Smooth muscle cell (in vitro differentiated cells): ENCODE measurements at regions not wholly inside any gene's neighbourhood (a gene's known extent, or its start where the extent isn't known, plus 50 kb on each side); places are given as distances from the start of the nearest gene placed in this dataset.

Experiments
- DNase-seq: peaks from one replicate; lab custom pipeline; 2025; ENCODE audit not compliant: unreplicated experiment; lab: John Stamatoyannopoulos, UW
- H2AFZ ChIP-seq: fragments of 200-600 bp; sonication (generic); 2 replicates; pipeline ENCODE4 v1.6.0; 2016; ENCODE audit warnings: antibody characterized with exemption, low read depth, mild to moderate bottlenecking
- H3F3A ChIP-seq: fragments of 200-600 bp; sonication (generic); 2 replicates; pipeline ENCODE4 v1.6.0; 2017; ENCODE audit warnings: antibody characterized with exemption, low read depth
- H3K27ac ChIP-seq: fragments of 200-600 bp; sonication (generic); 2 replicates; pipeline ENCODE4 v1.5.1; 2016; ENCODE audit warnings: low read depth, mild to moderate bottlenecking
- H3K27me3 ChIP-seq: fragments of 200-600 bp; sonication (generic); 2 replicates; pipeline ENCODE4 v1.6.1; 2016; ENCODE audit warnings: low read depth, mild to moderate bottlenecking
- H3K36me3 ChIP-seq: fragments of 200-600 bp; sonication (generic); 2 replicates; pipeline ENCODE4 v1.5.1; 2016; ENCODE audit warnings: low read depth
- H3K4me1 ChIP-seq: fragments of 200-600 bp; sonication (generic); 2 replicates; pipeline ENCODE4 v1.5.1; 2016; ENCODE audit warnings: low read depth
- H3K4me2 ChIP-seq: fragments of 200-600 bp; sonication (generic); 2 replicates; pipeline ENCODE4 v1.6.0; 2016; ENCODE audit warnings: mild to moderate bottlenecking
- H3K4me3 ChIP-seq: fragments of 200-600 bp; sonication (generic); 2 replicates; pipeline ENCODE4 v1.5.1; 2016; ENCODE audit warnings: mild to moderate bottlenecking
- H3K79me2 ChIP-seq: fragments of 200-600 bp; sonication (generic); 2 replicates; pipeline ENCODE4 v1.6.0; 2016; ENCODE audit warnings: low read depth, mild to moderate bottlenecking
- H3K9ac ChIP-seq: fragments of 200-600 bp; sonication (generic); 2 replicates; pipeline ENCODE4 v1.6.0; 2016; ENCODE audit warnings: low read depth
- H3K9me3 ChIP-seq: fragments of 200-600 bp; sonication (generic); replicated peaks from 2 replicates; pipeline ENCODE4 v1.5.1; 2016; ENCODE audit warnings: low read depth
- H4K20me1 ChIP-seq: fragments of 200-600 bp; sonication (generic); 2 replicates; pipeline ENCODE4 v1.6.0; 2016; ENCODE audit warnings: low read depth
- WGBS: methylation state at CpG from one replicate; pipeline ENCODE4 v1.1.7; 2016; ENCODE audit warnings: low lambda C conversion rate; 5-methylcytosine and 5-hydroxymethylcytosine counted together
- TF ChIP-seq, protein P1 (sequence below): fragments of 200-600 bp; sonication (generic); IDR thresholded peaks from 2 replicates; pipeline ENCODE4 v1.5.1; 2017; ENCODE audit warnings: borderline replicate concordance, mild to moderate bottlenecking, antibody characterized with exemption; ENCODE audit not compliant: insufficient read depth, poor library complexity, severe bottlenecking

DNA sequence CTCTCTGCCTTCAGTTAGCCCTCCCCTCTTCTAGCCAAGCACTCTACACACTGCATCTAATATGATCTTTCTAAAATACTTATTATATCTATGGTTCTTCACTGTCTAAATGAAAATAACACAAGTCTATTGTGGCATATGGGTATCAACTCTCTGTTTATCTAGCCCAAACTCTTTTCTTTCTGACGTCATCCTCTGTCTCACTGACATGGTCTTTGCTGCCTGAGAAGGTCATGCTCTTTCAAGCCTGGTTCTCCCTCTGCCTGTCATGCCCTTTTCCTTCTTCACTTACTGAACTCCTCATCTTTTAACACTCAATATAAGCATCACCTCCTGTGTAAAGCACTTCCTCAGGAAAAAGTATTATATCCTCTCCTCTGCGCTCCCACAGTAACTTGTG, 672.2 kb upstream of the CT83 start:
- DNase-seq, result no peak
- Histone ChIP-seq H3K27ac (no peak overlapping the region), H4K20me1 (no peaks in the 10 kb centered on the region), H3K27me3 (no peaks in the 10 kb centered on the region), H3K4me1 (no peaks in the 10 kb centered on the region), H3K79me2 (no peaks in the 10 kb centered on the region), H3K36me3 (no peaks in the 10 kb centered on the region), H3K4me3 (no peak overlapping the region), H2AFZ (no peak overlapping the region), H3K4me2 (no peak overlapping the region), H3K9me3 (no peaks in the 10 kb centered on the region), H3K9ac (no peak overlapping the region), H3F3A (no peaks in the 10 kb centered on the region)
- 73% methylated on average over 2 of the region's 2 CpGs for WGBS
- TF ChIP-seq, protein P1, sequence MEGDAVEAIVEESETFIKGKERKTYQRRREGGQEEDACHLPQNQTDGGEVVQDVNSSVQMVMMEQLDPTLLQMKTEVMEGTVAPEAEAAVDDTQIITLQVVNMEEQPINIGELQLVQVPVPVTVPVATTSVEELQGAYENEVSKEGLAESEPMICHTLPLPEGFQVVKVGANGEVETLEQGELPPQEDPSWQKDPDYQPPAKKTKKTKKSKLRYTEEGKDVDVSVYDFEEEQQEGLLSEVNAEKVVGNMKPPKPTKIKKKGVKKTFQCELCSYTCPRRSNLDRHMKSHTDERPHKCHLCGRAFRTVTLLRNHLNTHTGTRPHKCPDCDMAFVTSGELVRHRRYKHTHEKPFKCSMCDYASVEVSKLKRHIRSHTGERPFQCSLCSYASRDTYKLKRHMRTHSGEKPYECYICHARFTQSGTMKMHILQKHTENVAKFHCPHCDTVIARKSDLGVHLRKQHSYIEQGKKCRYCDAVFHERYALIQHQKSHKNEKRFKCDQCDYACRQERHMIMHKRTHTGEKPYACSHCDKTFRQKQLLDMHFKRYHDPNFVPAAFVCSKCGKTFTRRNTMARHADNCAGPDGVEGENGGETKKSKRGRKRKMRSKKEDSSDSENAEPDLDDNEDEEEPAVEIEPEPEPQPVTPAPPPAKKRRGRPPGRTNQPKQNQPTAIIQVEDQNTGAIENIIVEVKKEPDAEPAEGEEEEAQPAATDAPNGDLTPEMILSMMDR, result no peak

DNA sequence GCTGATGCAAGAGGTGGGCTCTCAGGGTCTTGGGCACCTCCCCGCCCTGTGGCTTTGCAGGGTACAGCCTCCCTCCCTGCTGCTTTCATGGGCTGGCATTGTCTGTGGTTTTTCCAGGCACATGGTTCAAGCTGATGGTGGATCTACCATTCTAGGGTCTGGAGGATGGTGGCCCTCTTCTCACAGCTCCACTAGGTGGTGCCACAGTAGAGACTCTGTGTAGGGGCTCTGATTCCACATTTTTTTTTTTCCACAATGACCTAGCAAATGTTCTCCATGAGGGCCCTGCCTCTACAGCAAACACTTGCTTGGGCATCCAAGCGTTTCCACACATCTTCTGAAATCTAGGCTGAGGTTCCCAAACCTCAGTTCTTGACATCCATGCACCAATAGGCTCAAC, 657.9 kb upstream of the CT83 start:
- no peaks in the 10 kb centered on the region for H3K4me1 ChIP-seq
- H3K4me2 ChIP-seq, result no peak overlapping the region
- no peaks in the 10 kb centered on the region for H4K20me1 ChIP-seq
- H3K27ac ChIP-seq, result no peak overlapping the region
- no peaks in the 10 kb centered on the region for H3K79me2 ChIP-seq
- no peak overlapping the region for H3K4me3 ChIP-seq
- no peak for DNase-seq
- no peak overlapping the region for H2AFZ ChIP-seq
- no peaks in the 10 kb centered on the region for H3K27me3 ChIP-seq
- 73% methylated on average over 2 of the region's 2 CpGs for WGBS
- H3K9me3 ChIP-seq, result no peaks in the 10 kb centered on the region
- H3K9ac ChIP-seq, result no peak overlapping the region
- TF ChIP-seq, protein P1, result no peak
- H3F3A ChIP-seq, result no peaks in the 10 kb centered on the region
- no peaks in the 10 kb centered on the region for H3K36me3 ChIP-seq

DNA sequence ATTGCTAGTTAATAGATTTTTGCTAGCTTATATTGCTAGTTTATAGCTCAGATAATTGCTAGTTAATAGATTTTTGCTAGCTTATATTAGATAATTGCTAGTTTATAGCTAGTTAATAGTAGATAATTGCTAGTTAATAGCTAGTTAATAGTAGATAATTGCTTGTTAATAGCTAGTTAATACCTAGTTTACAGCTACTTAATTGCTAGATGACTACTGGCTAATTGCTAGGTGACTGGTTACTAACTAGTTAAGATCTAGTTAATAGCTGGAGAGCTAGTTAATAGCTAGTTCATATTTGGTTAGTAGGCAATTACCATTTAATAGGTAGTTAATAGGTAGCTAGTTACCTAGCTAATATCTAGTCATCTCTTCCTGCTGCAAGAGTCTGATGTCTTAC, 633.8 kb upstream of the CT83 start:
- Histone ChIP-seq H3K4me2 (no peak overlapping the region), H3K27ac (no peak overlapping the region), H3K36me3 (no peaks in the 10 kb centered on the region), H3K9ac (no peak overlapping the region), H2AFZ (no peak overlapping the region), H4K20me1 (no peaks in the 10 kb centered on the region), H3F3A (peaks cover 35% of the 10 kb centered on the region), H3K4me3 (no peak overlapping the region), H3K4me1 (no peaks in the 10 kb centered on the region), H3K9me3 (peaks cover 3% of the 10 kb centered on the region), H3K27me3 (no peaks in the 10 kb centered on the region), H3K79me2 (no peaks in the 10 kb centered on the region)
- DNase-seq, result no peak
- TF ChIP-seq, protein P1, result no peak

DNA sequence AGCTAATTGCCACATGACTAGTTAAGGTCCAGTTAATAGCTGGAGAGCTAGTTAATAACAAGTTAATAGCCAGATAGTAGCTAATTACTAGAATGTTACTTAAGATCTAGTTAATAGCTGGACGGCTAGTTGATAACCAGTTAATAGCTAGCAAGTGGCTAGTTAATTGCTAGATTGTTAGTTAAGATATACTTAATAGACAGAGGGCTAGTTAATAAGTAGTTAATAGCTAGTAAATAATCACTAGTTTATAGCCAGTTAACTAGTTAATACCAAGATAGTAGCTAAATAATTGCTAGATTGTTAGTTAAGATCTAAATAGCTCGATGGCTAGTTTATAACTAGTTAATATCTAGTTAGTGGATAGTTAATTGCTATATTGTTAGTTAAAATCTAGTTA, 632.6 kb upstream of the CT83 start:
- Histone ChIP-seq H3K27me3 (no peaks in the 10 kb centered on the region), H3K9me3 (peaks cover 3% of the 10 kb centered on the region), H2AFZ (no peak overlapping the region), H4K20me1 (no peaks in the 10 kb centered on the region), H3K4me3 (no peak overlapping the region), H3F3A (peaks cover 35% of the 10 kb centered on the region), H3K4me1 (no peaks in the 10 kb centered on the region), H3K79me2 (no peaks in the 10 kb centered on the region), H3K27ac (no peak overlapping the region), H3K4me2 (no peak overlapping the region), H3K9ac (no peak overlapping the region), H3K36me3 (no peaks in the 10 kb centered on the region)
- WGBS, result 86% methylated on average over 2 of the region's 2 CpGs
- DNase-seq, result no peak
- TF ChIP-seq, protein P1, result no peak
